CD4-positive, alpha-beta memory T cell (primary cell): ENCODE measurements at regions not wholly inside any gene's neighbourhood (a gene's known extent, or its start where the extent isn't known, plus 50 kb on each side); places are given as distances from the start of the nearest gene placed in this dataset.

Experiments
- CTCF ChIA-PET: fragments of 350-600 bp; sonication (Branson Sonifier 250); formaldehyde crosslinking; loops from one replicate; lab custom pipeline; 2021; ENCODE audit warnings: inconsistent platforms; ENCODE audit not compliant: partially characterized antibody; lab: Charles Lee
- POLR2A ChIA-PET: fragments of 350-600 bp; sonication (Branson Sonifier 250); formaldehyde crosslinking; loops from one replicate; lab custom pipeline; 2021; ENCODE audit not compliant: partially characterized antibody; lab: Charles Lee
- DNase-seq, 5 donors: peaks; one replicate each; pipeline versions ENCODE4 v3.0.0 to v3.0.0-alpha.2; 2020 to 2022; ENCODE audit warnings: mixed read lengths in 1 of 5
- H3K27ac ChIP-seq: one replicate; pipeline ENCODE4 v1.7.0; 2013; ENCODE audit warnings: low read depth, low read length
- H3K27me3 ChIP-seq: 2 replicates; pipeline ENCODE4 v1.7.0; 2013; ENCODE audit warnings: mild to moderate bottlenecking, low read length, moderate library complexity; ENCODE audit not compliant: insufficient read depth
- H3K36me3 ChIP-seq: 2 replicates; pipeline ENCODE4 v1.7.0; 2013; ENCODE audit warnings: mild to moderate bottlenecking, low read length, moderate library complexity; ENCODE audit not compliant: insufficient read depth
- H3K4me1 ChIP-seq: 2 replicates; pipeline ENCODE4 v1.7.0; 2013; ENCODE audit warnings: mild to moderate bottlenecking, low read length, moderate library complexity; ENCODE audit not compliant: insufficient read depth
- H3K4me3 ChIP-seq, 2 donors: one replicate each; pipeline ENCODE4 v1.7.0; 2013; ENCODE audit warnings: low read length in 2 of 2, mild to moderate bottlenecking in 1 of 2
- H3K9me3 ChIP-seq, 2 donors: one replicate each; pipeline ENCODE4 v1.7.0; 2013; ENCODE audit warnings: low read length in 2 of 2, control low read depth in 1 of 2; ENCODE audit not compliant: control insufficient read depth in 1 of 2
- H3K27ac Mint-ChIP-seq, 7 donors: one replicate each; pipeline ENCODE4 v1.8.0; 2020 to 2021; ENCODE audit warnings: mixed read lengths in 7 of 7, mild to moderate bottlenecking in 6 of 7, inconsistent platforms in 3 of 7, moderate library complexity in 3 of 7
- H3K27me3 Mint-ChIP-seq, 2 donors: one replicate each; pipeline ENCODE4 v1.8.0; 2020 to 2021; ENCODE audit warnings: mixed read lengths in 2 of 2
- H3K36me3 Mint-ChIP-seq, 2 donors: one replicate each; pipeline ENCODE4 v1.8.0; 2020 to 2021; ENCODE audit warnings: mixed read lengths in 2 of 2, inconsistent platforms in 1 of 2, mild to moderate bottlenecking in 1 of 2
- H3K4me1 Mint-ChIP-seq, 4 donors: one replicate each; pipeline ENCODE4 v1.8.0; 2020 to 2021; ENCODE audit warnings: mixed read lengths in 4 of 4, mild to moderate bottlenecking in 1 of 4
- H3K4me3 Mint-ChIP-seq, 8 donors: one replicate each; pipeline ENCODE4 v1.8.0; 2020 to 2021; ENCODE audit warnings: mixed read lengths in 8 of 8, mild to moderate bottlenecking in 7 of 8, moderate library complexity in 6 of 8, inconsistent platforms in 3 of 8
- H3K9me3 Mint-ChIP-seq, 8 donors: one replicate each; pipeline ENCODE4 v1.8.0; 2020 to 2021; ENCODE audit warnings: mixed read lengths in 8 of 8, mild to moderate bottlenecking in 5 of 8, inconsistent platforms in 3 of 8, moderate library complexity in 1 of 8
- intact Hi-C: fragments of 100-400 bp; cut with micrococcal nuclease; formaldehyde crosslinking; loops from one replicate; pipeline ENCODE4 v1.15.1; 2023

DNA sequence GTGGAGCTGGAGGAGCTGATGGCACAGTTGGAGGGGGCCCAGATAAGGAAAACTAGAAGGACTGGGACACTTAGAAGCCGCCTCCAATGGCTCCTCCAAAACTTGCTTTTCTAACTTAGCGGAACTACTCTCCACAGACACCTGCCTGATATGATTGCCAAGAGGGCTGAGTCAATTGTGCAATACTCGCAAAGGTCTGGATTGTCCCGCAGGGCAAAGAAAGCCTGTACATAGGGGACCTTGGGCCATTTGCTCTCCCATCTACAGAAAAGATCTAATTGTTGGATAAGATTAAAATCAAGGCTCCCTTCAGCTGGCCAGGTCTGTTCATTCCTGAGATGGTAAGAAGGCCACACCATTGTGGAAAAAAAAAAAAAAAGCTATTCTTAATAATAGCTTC lies 69.7 kb upstream of the ATP11B start:
- H3K4me3 ChIP-seq, result no peak overlapping the region
- intact Hi-C loops, result no loop called here
- no peaks in the 10 kb centered on the region for H3K36me3 ChIP-seq
- Mint-ChIP-seq H3K27me3 (peaks cover 8% of the 10 kb centered on the region in 2 donors), H3K36me3 (no peaks in the 10 kb centered on the region), H3K4me3 (no peak overlapping the region), H3K27ac (no peak overlapping the region), H3K9me3 (peaks cover 0 to 2% (median 0%) of the 10 kb centered on the region in 8 donors), H3K4me1 (no peaks in the 10 kb centered on the region)
- H3K9me3 ChIP-seq, result no peaks in the 10 kb centered on the region
- no peak for DNase-seq
- no peaks in the 10 kb centered on the region for H3K4me1 ChIP-seq
- H3K27me3 ChIP-seq, result no peaks in the 10 kb centered on the region
- POLR2A ChIA-PET, result no interaction called here
- no peak overlapping the region for H3K27ac ChIP-seq
- CTCF ChIA-PET, result interaction anchor here (2.4 to 4.1 kb wide), 2 partner anchors 10 to 14 kb away, joined by 8 to 21 read pairs; no protein-coding TSS in a partner anchor

DNA sequence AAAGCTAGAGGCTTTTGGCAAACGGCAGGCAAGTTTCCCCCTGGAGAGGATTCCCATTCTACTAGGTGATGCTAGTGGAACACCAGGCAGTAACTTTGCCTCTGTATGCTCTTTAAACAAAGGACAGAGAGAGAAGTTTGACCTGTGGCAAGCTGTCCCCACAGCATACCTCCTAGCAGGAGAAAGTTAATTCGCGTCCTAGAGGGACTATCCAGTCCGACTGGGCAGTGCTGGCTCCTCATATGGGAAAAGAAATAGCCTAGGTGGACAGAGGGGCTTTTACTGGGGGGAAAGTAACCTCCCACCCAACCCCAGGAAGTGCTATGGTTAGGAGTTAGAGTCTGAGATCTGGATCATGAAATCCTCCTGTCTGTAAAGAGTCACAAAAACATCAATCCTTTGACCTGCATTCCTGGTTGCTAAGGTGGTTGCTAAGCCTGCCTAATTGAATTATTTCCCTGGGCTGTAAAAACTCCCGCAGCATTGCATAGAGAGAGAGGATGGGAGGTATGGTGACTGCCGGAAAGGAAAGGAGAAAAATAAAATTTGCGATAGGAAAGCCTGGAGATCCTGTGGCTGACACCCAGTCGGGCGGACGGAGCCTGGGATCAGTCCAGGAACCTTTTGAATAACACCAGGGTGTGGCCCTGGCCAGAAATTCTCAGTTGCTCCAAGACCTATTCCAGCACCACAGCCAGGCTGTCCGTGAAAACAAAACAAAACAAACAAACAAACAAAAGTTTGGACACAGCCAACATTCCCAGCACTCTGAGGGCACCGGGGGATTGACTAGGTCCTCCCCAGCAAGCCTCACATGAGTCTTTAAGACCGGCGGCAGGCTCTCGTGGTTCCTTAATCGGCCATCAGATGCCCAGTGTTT lies 67.7 kb upstream of the ATP11B start:
- H3K4me1 Mint-ChIP-seq, result peaks cover 0 to under 1% (median 0%) of the 10 kb centered on the region in 4 donors
- peaks cover 0 to 2% (median 0%) of the 10 kb centered on the region in 8 donors for H3K9me3 Mint-ChIP-seq
- no peaks in the 10 kb centered on the region for H3K4me1 ChIP-seq
- DNase-seq, result no peak
- H3K27ac ChIP-seq, result no peak overlapping the region
- peaks cover 12 to 14% of the 10 kb centered on the region in 2 donors for H3K27me3 Mint-ChIP-seq
- no peaks in the 10 kb centered on the region for H3K36me3 ChIP-seq
- H3K4me3 Mint-ChIP-seq, result no peak overlapping the region
- CTCF ChIA-PET, result no interaction called here
- POLR2A ChIA-PET, result no interaction called here
- no peaks in the 10 kb centered on the region for H3K27me3 ChIP-seq
- H3K36me3 Mint-ChIP-seq, result no peaks in the 10 kb centered on the region
- intact Hi-C loops, result no loop called here
- no peak overlapping the region for H3K27ac Mint-ChIP-seq
- no peaks in the 10 kb centered on the region for H3K9me3 ChIP-seq
- no peak overlapping the region for H3K4me3 ChIP-seq

DNA sequence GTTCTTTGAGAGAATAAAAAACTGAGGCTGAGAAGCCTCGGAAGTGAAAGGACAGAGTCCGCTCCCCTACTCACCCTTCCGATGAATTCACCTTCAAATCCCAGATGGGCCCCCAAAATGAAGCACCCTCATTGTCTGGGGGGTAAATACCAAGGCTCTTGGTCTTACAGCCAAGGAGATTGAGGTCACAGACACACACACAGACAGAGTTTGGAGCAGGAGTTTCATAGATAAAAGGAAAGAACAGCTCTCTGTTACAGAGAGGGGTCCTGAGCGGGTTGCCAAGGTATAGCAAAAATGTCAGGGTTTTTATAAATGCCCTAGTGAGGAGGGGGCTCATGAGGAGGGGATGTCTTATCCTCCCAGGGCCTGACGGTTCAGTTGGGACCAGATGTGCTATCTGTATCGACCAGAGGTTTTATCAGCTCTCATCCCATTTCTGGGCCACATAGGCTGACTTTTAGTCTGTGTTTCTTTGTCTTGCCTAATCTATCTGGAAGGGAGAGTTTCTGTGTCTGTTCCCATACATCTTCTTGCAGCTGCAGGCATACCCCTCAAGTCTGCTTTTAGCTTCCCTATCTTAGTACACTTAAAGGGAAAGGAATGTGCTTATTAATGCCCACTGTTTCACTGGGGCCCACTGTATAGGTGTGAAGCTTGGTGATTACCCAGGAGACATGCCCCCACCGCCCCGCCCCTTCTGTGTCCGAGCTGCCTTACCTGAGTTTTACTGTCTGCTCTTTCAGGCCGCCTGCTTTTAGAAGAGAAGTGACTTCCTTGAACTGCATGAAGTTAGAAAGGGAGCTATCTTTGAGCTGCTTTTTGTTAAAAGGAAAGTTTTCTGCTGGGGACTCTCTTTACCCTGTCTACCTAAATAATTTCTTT lies 66.8 kb upstream of the ATP11B start:
- CTCF ChIA-PET, result interaction anchor here (1.5 kb wide), 1 partner anchor 15 kb away, joined by 4 read pairs; no protein-coding TSS in a partner anchor
- no peaks in the 10 kb centered on the region for H3K9me3 ChIP-seq
- H3K4me1 ChIP-seq, result no peaks in the 10 kb centered on the region
- peaks cover 0 to 2% (median 0%) of the 10 kb centered on the region in 4 donors for H3K4me1 Mint-ChIP-seq
- intact Hi-C loops, result no loop called here
- no peak for DNase-seq
- no peaks in the 10 kb centered on the region for H3K36me3 ChIP-seq
- POLR2A ChIA-PET, result no interaction called here
- peaks cover 14 to 15% of the 10 kb centered on the region in 2 donors for H3K27me3 Mint-ChIP-seq
- peaks cover 0 to 3% (median 0%) of the 10 kb centered on the region in 8 donors for H3K9me3 Mint-ChIP-seq
- H3K27ac Mint-ChIP-seq, result no peak overlapping the region
- H3K4me3 Mint-ChIP-seq, result no peak overlapping the region
- no peaks in the 10 kb centered on the region for H3K36me3 Mint-ChIP-seq
- H3K27ac ChIP-seq, result no peak overlapping the region
- H3K4me3 ChIP-seq, result no peak overlapping the region
- no peaks in the 10 kb centered on the region for H3K27me3 ChIP-seq

- H3K36me3 ChIP-seq, result no peaks in the 10 kb centered on the region
- H3K27me3 ChIP-seq, result no peaks in the 10 kb centered on the region
- H3K4me1 ChIP-seq, result no peaks in the 10 kb centered on the region
- H3K27me3 Mint-ChIP-seq, result peaks cover 16 to 18% of the 10 kb centered on the region in 2 donors
- POLR2A ChIA-PET, result no interaction called here
- no peak overlapping the region for H3K4me3 Mint-ChIP-seq
- peaks cover 0 to 5% (median 0%) of the 10 kb centered on the region in 8 donors for H3K9me3 Mint-ChIP-seq
- no peak overlapping the region for H3K27ac Mint-ChIP-seq
- no peak overlapping the region for H3K4me3 ChIP-seq
- H3K36me3 Mint-ChIP-seq, result no peaks in the 10 kb centered on the region
- H3K9me3 ChIP-seq, result no peaks in the 10 kb centered on the region
- peaks cover 0 to 2% (median 0%) of the 10 kb centered on the region in 4 donors for H3K4me1 Mint-ChIP-seq
- CTCF ChIA-PET, result no interaction called here
- no peak overlapping the region for H3K27ac ChIP-seq
- no peak for DNase-seq
- intact Hi-C loops, result no loop called here
These were observed 65.1 kb upstream of the ATP11B start for GRCh38 chr3:182728238-182728637.

DNA sequence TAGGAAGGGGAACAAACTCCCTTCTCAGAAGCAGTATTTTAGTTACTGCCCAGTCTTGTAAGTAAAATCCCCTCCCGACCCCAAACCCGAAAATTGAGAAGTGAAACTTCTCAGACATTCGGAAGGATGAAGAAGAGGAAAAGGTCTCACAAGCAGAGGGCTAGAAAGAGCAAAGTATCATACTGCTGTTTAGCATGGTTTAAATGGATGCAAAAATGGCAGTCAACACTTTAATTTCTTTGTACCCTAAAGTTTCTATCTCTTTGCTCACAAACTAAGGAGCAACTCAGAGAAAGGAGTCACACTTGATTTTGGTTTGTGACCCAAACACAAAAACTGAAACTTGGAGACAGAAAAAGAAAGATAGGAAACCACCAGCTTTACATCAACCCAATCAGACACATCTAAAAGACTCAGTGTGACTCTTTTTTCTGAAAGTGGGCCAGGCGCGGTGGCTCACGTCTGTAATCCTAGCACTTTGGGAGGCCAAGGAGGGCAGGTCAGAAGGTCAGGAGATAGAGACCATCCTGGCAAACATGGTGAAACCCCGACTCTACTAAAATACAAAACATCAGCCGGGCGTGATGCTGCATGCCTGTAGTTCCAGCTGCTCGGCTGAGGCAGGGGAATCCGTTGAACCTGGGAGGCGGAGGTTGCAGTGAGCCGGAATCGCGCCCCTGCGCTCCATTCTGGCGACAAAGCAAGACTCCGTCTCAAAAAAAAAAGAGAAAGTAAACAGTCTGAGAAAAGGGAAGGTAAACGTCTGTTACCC lies 63.2 kb upstream of the ATP11B start:
- H3K27me3 Mint-ChIP-seq, result peaks cover 15 to 18% of the 10 kb centered on the region in 2 donors
- ChIA-PET POLR2A (no interaction called here), CTCF (no interaction called here)
- H3K4me3 ChIP-seq, result no peak overlapping the region
- H3K27ac ChIP-seq, result no peak overlapping the region
- no peaks in the 10 kb centered on the region for H3K27me3 ChIP-seq
- no peaks in the 10 kb centered on the region for H3K36me3 Mint-ChIP-seq
- no peaks in the 10 kb centered on the region for H3K9me3 ChIP-seq
- peaks cover 0 to 5% (median 0%) of the 10 kb centered on the region in 8 donors for H3K9me3 Mint-ChIP-seq
- DNase-seq, result no peak
- H3K4me1 Mint-ChIP-seq, result peaks cover 0 to 2% (median 0%) of the 10 kb centered on the region in 4 donors
- no peaks in the 10 kb centered on the region for H3K4me1 ChIP-seq
- H3K36me3 ChIP-seq, result no peaks in the 10 kb centered on the region
- H3K4me3 Mint-ChIP-seq, result no peak overlapping the region
- intact Hi-C loops, result no loop called here
- H3K27ac Mint-ChIP-seq, result no peak overlapping the region

GRCh38 chr3:182730675-182731042 lies 62.6 kb upstream of the ATP11B start:
- Mint-ChIP-seq H3K4me3 (no peak overlapping the region), H3K36me3 (no peaks in the 10 kb centered on the region), H3K4me1 (peaks cover 0 to 2% (median 0%) of the 10 kb centered on the region in 4 donors), H3K9me3 (peaks cover 0 to 5% (median 0%) of the 10 kb centered on the region in 8 donors), H3K27me3 (peaks cover 13 to 18% of the 10 kb centered on the region in 2 donors), H3K27ac (no peak overlapping the region)
- H3K27me3 ChIP-seq, result no peaks in the 10 kb centered on the region
- ChIA-PET CTCF (no interaction called here), POLR2A (no interaction called here)
- no peaks in the 10 kb centered on the region for H3K9me3 ChIP-seq
- no peaks in the 10 kb centered on the region for H3K4me1 ChIP-seq
- H3K27ac ChIP-seq, result no peak overlapping the region
- DNase-seq, result no peak
- intact Hi-C loops, result no loop called here
- H3K36me3 ChIP-seq, result no peaks in the 10 kb centered on the region
- H3K4me3 ChIP-seq, result no peak overlapping the region
